ENCODE measurements at regions not wholly inside any gene's neighbourhood (a gene's known extent, or its start where the extent isn't known, plus 50 kb on each side); places are given as distances from the start of the nearest gene placed in this dataset.

GRCh38 chr13:76326343-76326742 lies 559.9 kb downstream of the KCTD12 start:
- no peak for TF ChIP-seq CTCF (IDR thresholded peaks at IDR 0.05; ENCODE audit: low read depth, low read length)
- TF ChIP-seq MAX (IDR thresholded peaks at IDR 0.05; ENCODE audit: low read depth, low read length), result no peak
- TF ChIP-seq MYC (IDR thresholded peaks at IDR 0.05; ENCODE audit: low read depth, low read length), result no peak
